GM18868 (cell line): ENCODE measurements at regions not wholly inside any gene's neighbourhood (a gene's known extent, or its start where the extent isn't known, plus 50 kb on each side); places are given as distances from the start of the nearest gene placed in this dataset.

Experiments
- ATAC-seq: cut with Tn5 transposase; IDR thresholded peaks from one replicate; pipeline ENCODE4 v1.9.1; 2021; ENCODE audit warnings: mild to moderate bottlenecking, moderate library complexity; ENCODE audit not compliant: unreplicated experiment

- ATAC-seq: no peak
These were observed 90.1 kb upstream of the PIK3CG start for GRCh38 chr7:106774768-106775551.

- ATAC-seq: no peak
These were observed 89.5 kb upstream of the PIK3CG start for GRCh38 chr7:106775552-106775936.

GRCh38 chr7:106775975-106776607 lies 89.0 kb upstream of the PIK3CG start:
- no peak for ATAC-seq

- ATAC-seq: no peak
These were observed 88.3 kb upstream of the PIK3CG start for GRCh38 chr7:106776618-106777347.

GRCh38 chr7:106777674-106778299 lies 87.3 kb upstream of the PIK3CG start:
- no peak for ATAC-seq

GRCh38 chr7:106778656-106779250 lies 86.3 kb upstream of the PIK3CG start:
- no peak for ATAC-seq

- ATAC-seq: no peak
These were observed 85.2 kb upstream of the PIK3CG start for GRCh38 chr7:106779877-106780276.

GRCh38 chr7:106781007-106781406 lies 84.1 kb upstream of the PIK3CG start:
- no peak for ATAC-seq

- ATAC-seq: no peak
These were observed 83.1 kb upstream of the PIK3CG start for GRCh38 chr7:106781828-106782544.

GRCh38 chr7:106783286-106783685 lies 81.8 kb upstream of the PIK3CG start:
- no peak for ATAC-seq

- no peak for ATAC-seq
These were observed 76.4 kb upstream of the PIK3CG start for GRCh38 chr7:106788637-106789036.

GRCh38 chr7:106791526-106791925 lies 73.6 kb upstream of the PIK3CG start:
- no peak for ATAC-seq

- ATAC-seq: no peak
These were observed 72.7 kb upstream of the PIK3CG start for GRCh38 chr7:106792233-106792926.

GRCh38 chr7:106793015-106793975 lies 71.8 kb upstream of the PIK3CG start:
- no peak for ATAC-seq

- ATAC-seq: no peak
These were observed 70.6 kb upstream of the PIK3CG start for GRCh38 chr7:106794276-106795083.

GRCh38 chr7:106795084-106795876 lies 69.8 kb upstream of the PIK3CG start:
- ATAC-seq: no peak

GRCh38 chr7:106795877-106796231 lies 69.2 kb upstream of the PIK3CG start:
- ATAC-seq: peak; percentile 80
